ENCODE measurements at regions not wholly inside any gene's neighbourhood (a gene's known extent, or its start where the extent isn't known, plus 50 kb on each side); places are given as distances from the start of the nearest gene placed in this dataset.

- H3K36me3 ChIP-seq (ENCODE audit: insufficient read depth, low read length): no peaks in the 10 kb centered on the region
- peaks cover 6% of the 10 kb centered on the region; the same call in 1 of the 2 replicates for H3K4me1 ChIP-seq (ENCODE audit: insufficient read depth, low read length)
- no peaks in the 10 kb centered on the region; the same call in 1 of the 2 replicates for H3K9me3 ChIP-seq (ENCODE audit: control insufficient read depth, insufficient read depth, low read length)
- no peak overlapping the region for H3K9ac ChIP-seq (ENCODE audit: low read depth, low read length)
Observed at GRCh38 chr6:156174031-156174890, 602.9 kb upstream of the ARID1B start.

- Histone ChIP-seq H3K9ac (ENCODE audit: low read depth, low read length) (no peak overlapping the region), H3K4me1 (ENCODE audit: insufficient read depth, low read length) (no peaks in the 10 kb centered on the region), H3K9me3 (ENCODE audit: control insufficient read depth, insufficient read depth, low read length) (no peaks in the 10 kb centered on the region; the same call in 1 of the 2 replicates), H3K36me3 (ENCODE audit: insufficient read depth, low read length) (no peaks in the 10 kb centered on the region)
Observed at GRCh38 chr6:156169371-156169770, 607.8 kb upstream of the ARID1B start.

- Histone ChIP-seq H3K9ac (ENCODE audit: low read depth, low read length) (no peak overlapping the region), H3K9me3 (ENCODE audit: control insufficient read depth, insufficient read depth, low read length) (no peaks in the 10 kb centered on the region; the same call in 1 of the 2 replicates)
Observed at GRCh38 chr6:156167625-156168071, 609.5 kb upstream of the ARID1B start.

GRCh38 chr6:156167016-156167624, 610.1 kb upstream of the ARID1B start:
- Histone ChIP-seq H3K9ac (ENCODE audit: low read depth, low read length) (no peak overlapping the region), H3K4me1 (ENCODE audit: insufficient read depth, low read length) (no peaks in the 10 kb centered on the region), H3K9me3 (ENCODE audit: control insufficient read depth, insufficient read depth, low read length) (no peaks in the 10 kb centered on the region; the same call in 1 of the 2 replicates), H3K36me3 (ENCODE audit: insufficient read depth, low read length) (no peaks in the 10 kb centered on the region)

More at GRCh38 chr6:156167625-156168071, 609.5 kb upstream of the ARID1B start:
- H3K4me1 ChIP-seq (ENCODE audit: insufficient read depth, low read length): no peaks in the 10 kb centered on the region
- H3K36me3 ChIP-seq (ENCODE audit: insufficient read depth, low read length): no peaks in the 10 kb centered on the region

DNA sequence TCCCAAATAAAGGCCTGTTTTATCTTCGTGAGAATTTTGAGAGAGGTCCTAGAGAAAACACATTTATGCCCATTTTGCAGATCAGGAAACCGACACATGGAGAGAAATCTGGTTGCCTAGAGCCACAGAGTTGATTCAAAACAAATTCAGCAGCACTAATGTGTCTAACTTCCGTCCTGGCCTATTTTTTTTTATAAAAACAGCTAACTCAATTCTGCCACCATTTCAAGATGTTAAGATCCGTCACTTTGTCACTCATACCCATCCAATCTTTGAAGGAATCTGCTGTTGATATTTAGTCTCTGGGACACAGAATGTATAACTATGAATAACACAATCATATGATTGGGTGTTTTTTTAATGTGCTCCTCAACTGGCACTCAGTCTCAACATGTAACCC, 611.1 kb upstream of the ARID1B start:
- Histone ChIP-seq H3K9me3 (ENCODE audit: control insufficient read depth, insufficient read depth, low read length) (no peaks in the 10 kb centered on the region; the same call in 1 of the 2 replicates), H3K9ac (ENCODE audit: low read depth, low read length) (no peak overlapping the region), H3K4me1 (ENCODE audit: insufficient read depth, low read length) (no peaks in the 10 kb centered on the region), H3K36me3 (ENCODE audit: insufficient read depth, low read length) (no peaks in the 10 kb centered on the region)

- Histone ChIP-seq H3K9me3 (ENCODE audit: control insufficient read depth, insufficient read depth, low read length) (no peaks in the 10 kb centered on the region; the same call in 1 of the 2 replicates), H3K9ac (ENCODE audit: low read depth, low read length) (no peak overlapping the region), H3K4me1 (ENCODE audit: insufficient read depth, low read length) (no peaks in the 10 kb centered on the region), H3K36me3 (ENCODE audit: insufficient read depth, low read length) (no peaks in the 10 kb centered on the region)
Observed at GRCh38 chr6:156164701-156165452, 612.3 kb upstream of the ARID1B start.

DNA sequence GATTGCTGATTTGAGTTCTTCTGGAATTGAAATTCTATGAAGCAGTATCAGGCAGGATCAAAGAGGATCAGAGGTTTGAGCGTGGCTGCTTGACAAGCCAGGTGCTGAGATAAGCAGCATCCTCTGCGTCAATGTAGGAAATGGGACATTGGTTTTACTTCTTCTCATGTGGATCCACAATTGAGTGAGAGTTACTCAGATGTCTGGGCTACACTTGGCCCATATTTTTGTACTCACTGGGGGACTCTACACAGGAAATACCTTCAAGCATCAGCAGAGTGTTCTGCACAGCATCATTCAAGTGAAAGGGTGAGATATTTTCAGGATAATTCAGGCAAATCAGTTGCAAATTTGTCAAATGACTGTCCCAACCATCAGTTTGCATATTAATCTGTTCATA, 613.9 kb upstream of the ARID1B start:
- H3K9me3 ChIP-seq (ENCODE audit: control insufficient read depth, insufficient read depth, low read length): no peaks in the 10 kb centered on the region; the same call in 1 of the 2 replicates
- no peaks in the 10 kb centered on the region for H3K36me3 ChIP-seq (ENCODE audit: insufficient read depth, low read length)
- H3K9ac ChIP-seq (ENCODE audit: low read depth, low read length): no peak overlapping the region
- no peaks in the 10 kb centered on the region for H3K4me1 ChIP-seq (ENCODE audit: insufficient read depth, low read length)

GRCh38 chr6:156161471-156161870, 615.7 kb upstream of the ARID1B start:
- H3K9me3 ChIP-seq (ENCODE audit: control insufficient read depth, insufficient read depth, low read length): no peaks in the 10 kb centered on the region; the same call in 1 of the 2 replicates
- H3K4me1 ChIP-seq (ENCODE audit: insufficient read depth, low read length): no peaks in the 10 kb centered on the region
- no peaks in the 10 kb centered on the region for H3K36me3 ChIP-seq (ENCODE audit: insufficient read depth, low read length)
- H3K9ac ChIP-seq (ENCODE audit: low read depth, low read length): no peak overlapping the region

- Histone ChIP-seq H3K36me3 (ENCODE audit: insufficient read depth, low read length) (no peaks in the 10 kb centered on the region), H3K9ac (ENCODE audit: low read depth, low read length) (no peak overlapping the region), H3K4me1 (ENCODE audit: insufficient read depth, low read length) (no peaks in the 10 kb centered on the region), H3K9me3 (ENCODE audit: control insufficient read depth, insufficient read depth, low read length) (no peaks in the 10 kb centered on the region)
Observed at GRCh38 chr6:156160795-156161165, 616.4 kb upstream of the ARID1B start.

DNA sequence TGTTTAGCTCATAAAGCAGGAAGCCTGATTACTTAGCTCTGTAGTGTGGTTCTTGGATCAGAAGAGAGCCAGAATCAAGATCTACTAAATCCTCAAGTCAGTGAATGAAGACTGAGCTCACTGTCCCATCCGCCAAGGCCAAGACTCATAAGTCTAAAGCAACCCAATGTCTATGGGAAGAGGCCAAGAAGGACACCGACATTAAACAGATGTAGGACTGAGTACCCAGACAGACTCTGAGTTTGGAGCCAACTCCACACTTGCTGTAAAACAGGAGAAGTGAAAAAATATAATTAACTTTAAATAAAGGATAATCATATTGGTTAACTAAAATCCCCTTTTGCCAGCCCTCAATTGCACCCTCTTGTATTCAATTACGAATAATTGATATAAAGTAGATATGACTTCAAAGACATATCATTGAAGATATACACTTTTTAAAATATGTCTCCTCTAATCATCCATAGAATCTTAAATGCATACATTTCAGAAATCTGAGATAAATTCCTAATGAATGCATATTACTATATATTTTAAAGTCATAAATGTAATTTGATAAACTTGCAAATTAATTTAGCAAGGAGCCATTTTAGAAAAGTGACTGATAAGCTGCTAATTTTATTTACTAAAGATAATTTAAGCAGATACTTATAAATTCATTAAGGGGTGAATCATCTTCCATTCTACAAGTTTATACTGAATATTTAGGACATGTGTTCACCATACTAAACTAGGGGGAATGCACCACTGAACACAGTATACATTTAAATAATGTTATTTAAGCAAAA, 617.0 kb upstream of the ARID1B start:
- H3K9ac ChIP-seq (ENCODE audit: low read depth, low read length): no peak overlapping the region
- no peaks in the 10 kb centered on the region for H3K9me3 ChIP-seq (ENCODE audit: control insufficient read depth, insufficient read depth, low read length)
- no peaks in the 10 kb centered on the region for H3K4me1 ChIP-seq (ENCODE audit: insufficient read depth, low read length)

GRCh38 chr6:156154896-156155295, 622.3 kb upstream of the ARID1B start:
- Histone ChIP-seq H3K9ac (ENCODE audit: low read depth, low read length) (no peak overlapping the region), H3K9me3 (ENCODE audit: control insufficient read depth, insufficient read depth, low read length) (no peaks in the 10 kb centered on the region; the same call in 1 of the 2 replicates), H3K36me3 (ENCODE audit: insufficient read depth, low read length) (no peaks in the 10 kb centered on the region), H3K4me1 (ENCODE audit: insufficient read depth, low read length) (no peaks in the 10 kb centered on the region)

More for the DNA sequence above, 617.0 kb upstream of the ARID1B start:
- H3K36me3 ChIP-seq (ENCODE audit: insufficient read depth, low read length): no peaks in the 10 kb centered on the region

GRCh38 chr6:156150391-156150790, 626.8 kb upstream of the ARID1B start:
- H3K36me3 ChIP-seq (ENCODE audit: insufficient read depth, low read length): no peaks in the 10 kb centered on the region
- no peaks in the 10 kb centered on the region for H3K4me1 ChIP-seq (ENCODE audit: insufficient read depth, low read length)
- no peak overlapping the region for H3K9ac ChIP-seq (ENCODE audit: low read depth, low read length)
- H3K9me3 ChIP-seq (ENCODE audit: control insufficient read depth, insufficient read depth, low read length): no peaks in the 10 kb centered on the region; the same call in 1 of the 2 replicates

DNA sequence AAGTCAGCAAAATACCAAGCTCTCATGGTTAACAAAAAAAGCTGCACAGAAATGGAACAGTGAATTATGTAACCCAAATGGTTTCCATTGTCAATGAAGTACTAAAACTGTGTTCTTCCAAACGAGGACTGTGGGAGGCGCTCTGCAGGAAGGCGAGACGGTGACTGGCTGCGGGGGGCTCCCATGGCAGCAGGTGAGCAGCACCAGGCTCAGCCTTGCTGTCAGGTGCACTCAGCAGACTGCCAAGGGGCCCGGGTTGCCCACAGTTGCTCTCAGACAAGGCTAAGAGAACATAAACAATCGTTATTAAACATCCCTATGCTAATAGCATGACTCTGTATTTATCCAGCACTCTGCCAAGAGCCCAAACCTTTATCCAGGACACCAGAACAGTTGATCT, 630.3 kb upstream of the ARID1B start:
- no peak overlapping the region for H3K9ac ChIP-seq (ENCODE audit: low read depth, low read length)
- no peaks in the 10 kb centered on the region for H3K4me1 ChIP-seq (ENCODE audit: insufficient read depth, low read length)
- H3K9me3 ChIP-seq (ENCODE audit: control insufficient read depth, insufficient read depth, low read length): peaks cover 5% of the 10 kb centered on the region
- no peaks in the 10 kb centered on the region for H3K36me3 ChIP-seq (ENCODE audit: insufficient read depth, low read length)

All from ES-I3 (cell line).